HG02610 (cell line): ENCODE measurements at regions not wholly inside any gene's neighbourhood (a gene's known extent, or its start where the extent isn't known, plus 50 kb on each side); places are given as distances from the start of the nearest gene placed in this dataset.
"Not testable (repeated sequence)": the region's sequence is repeated elsewhere in the genome, so short reads cannot be mapped to it uniquely, and the experiment has no call there.

ENCODE experiments used
- ATAC-seq: cut with Tn5 transposase; IDR thresholded peaks from one replicate; pipeline ENCODE4 v1.9.1; 2021; ENCODE audit warnings: mild to moderate bottlenecking, moderate library complexity; ENCODE audit not compliant: unreplicated experiment

DNA sequence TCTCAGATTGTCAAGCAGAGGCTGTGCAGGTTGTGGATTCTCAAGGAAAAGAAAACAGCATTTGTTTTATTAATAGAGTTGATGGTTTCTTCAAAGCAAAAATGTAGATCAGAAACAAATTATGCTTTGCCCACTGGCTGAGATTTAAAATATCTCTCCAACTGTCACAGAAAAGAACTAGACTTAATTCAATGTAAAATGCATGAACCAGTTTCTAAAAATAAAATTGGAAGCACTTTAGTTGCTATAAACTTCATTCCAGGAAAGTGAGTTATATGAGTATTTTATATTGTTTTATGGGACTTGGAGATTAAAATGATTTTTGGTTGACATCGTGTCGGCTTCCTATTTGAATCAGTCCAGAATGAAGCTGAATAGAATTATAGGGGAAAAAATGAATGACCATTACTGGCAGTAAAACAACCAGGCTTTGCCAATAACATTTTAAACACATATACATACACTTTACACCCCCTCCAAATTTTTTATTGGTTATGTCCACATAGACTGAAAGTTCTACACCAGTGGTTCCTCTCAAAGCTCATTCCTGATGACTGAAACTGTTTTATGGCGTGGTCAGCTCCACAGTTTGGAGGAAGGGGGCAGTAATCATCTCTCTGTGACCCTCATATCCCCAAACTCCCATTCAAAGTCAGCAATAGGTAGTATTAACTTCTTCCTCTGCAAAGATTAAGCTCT is 55.5 kb upstream of the DAAM1 start:
- no peak for ATAC-seq

GRCh38 chr14:59133709-59134108 is 54.8 kb upstream of the DAAM1 start:
- no peak for ATAC-seq

DNA sequence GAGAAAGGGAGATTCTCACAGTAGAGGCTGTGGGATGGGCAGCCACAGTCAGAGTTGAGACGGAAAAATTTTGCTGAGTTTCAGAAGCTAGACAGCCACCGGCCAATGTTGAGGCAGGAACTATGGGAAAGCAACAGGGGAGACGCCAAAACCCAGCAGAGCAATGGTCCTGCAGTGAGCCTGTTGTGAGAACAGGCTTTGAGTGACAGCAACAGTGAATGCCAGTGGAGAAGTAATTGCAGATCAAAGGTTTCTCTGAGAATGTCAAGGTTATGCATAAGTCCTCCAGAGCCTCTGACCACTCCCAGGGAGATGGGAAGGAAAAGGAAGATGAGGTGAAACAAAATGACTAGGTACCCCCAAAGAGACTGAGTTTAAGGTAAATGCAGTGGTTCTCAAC is 54.2 kb upstream of the DAAM1 start:
- no peak for ATAC-seq

DNA sequence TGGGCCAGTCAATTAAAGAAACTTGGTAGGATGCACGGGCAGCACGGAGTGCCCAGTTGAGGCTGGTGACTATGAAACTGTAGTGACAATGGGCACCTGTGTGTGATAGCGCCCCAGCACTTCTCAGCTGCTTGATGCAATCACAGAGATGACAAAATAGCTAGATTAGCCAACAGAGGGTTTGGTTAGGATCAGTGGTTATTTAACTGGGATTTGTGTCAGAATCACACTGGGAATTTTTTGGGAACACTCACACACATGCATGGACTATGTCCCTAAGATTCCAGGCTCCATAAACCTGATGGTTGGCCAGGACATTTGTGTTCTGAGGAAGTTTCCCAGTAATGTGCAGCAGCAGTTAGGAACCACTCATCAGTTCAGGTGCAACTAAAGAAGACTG is 51.2 kb upstream of the DAAM1 start:
- ATAC-seq = no peak

GRCh38 chr14:59138576-59138975 is 49.9 kb upstream of the DAAM1 start:
- not testable (repeated sequence) for ATAC-seq
